ENCODE measurements at regions not wholly inside any gene's neighbourhood (a gene's known extent, or its start where the extent isn't known, plus 50 kb on each side); places are given as distances from the start of the nearest gene placed in this dataset.
A peak's percentile ranks its signal among the peaks of the same experiment; 100 is the strongest.

GRCh38 chr13:77480066-77480465 lies 55.4 kb upstream of the SCEL start:
- Mint-ChIP-seq H3K36me3 (ENCODE audit: low read depth) (no peaks in the 10 kb centered on the region), H3K9me3 (no peaks in the 10 kb centered on the region), H3K4me1 (peaks cover 12% of the 10 kb centered on the region), H3K27me3 (peaks cover 2% of the 10 kb centered on the region), H3K27ac (no peak overlapping the region), H3K4me3 (no peak overlapping the region)
- no peak for DNase-seq
- ChIA-PET POLR2A (no interaction called here), CTCF (interaction anchor here (1.2 kb wide), 1 partner anchor 281 kb away, joined by 3 read pairs; no protein-coding TSS in a partner anchor)

GRCh38 chr13:77479326-77479725 lies 56.2 kb upstream of the SCEL start:
- ChIA-PET POLR2A (interaction anchor here (0.6 kb wide), 1 partner anchor 143 kb away, joined by 6 read pairs; no protein-coding TSS in a partner anchor), CTCF (interaction anchor here (0.6 to 1.2 kb wide), 3 partner anchors 21 to 1057 kb away, joined by 3 to 4 read pairs (median 3); no protein-coding TSS in a partner anchor)
- Mint-ChIP-seq H3K9me3 (peaks cover 5% of the 10 kb centered on the region), H3K4me1 (peaks cover 12% of the 10 kb centered on the region), H3K36me3 (ENCODE audit: low read depth) (peaks cover 2% of the 10 kb centered on the region), H3K4me3 (no peak overlapping the region), H3K27me3 (peaks cover 2% of the 10 kb centered on the region), H3K27ac (no peak overlapping the region)
- DNase-seq = no peak

- Mint-ChIP-seq H3K9me3 (peaks cover 5% of the 10 kb centered on the region), H3K27ac (no peak overlapping the region), H3K4me1 (peaks cover 12% of the 10 kb centered on the region), H3K36me3 (ENCODE audit: low read depth) (peaks cover 2% of the 10 kb centered on the region), H3K27me3 (peaks cover 2% of the 10 kb centered on the region), H3K4me3 (peak overlapping the region; percentile 74)
- POLR2A ChIA-PET = no interaction called here
- DNase-seq = no peak
- CTCF ChIA-PET = interaction anchor here (0.7 to 1.5 kb wide), 8 partner anchors 10 to 1990 kb away, joined by 3 to 9 read pairs (median 3); partner anchors contain the start of gene MYCBP2
Measured at GRCh38 chr13:77477299-77477848, 58.1 kb upstream of the SCEL start.

- DNase-seq = no peak
- Mint-ChIP-seq H3K27me3 (peaks cover 2% of the 10 kb centered on the region), H3K27ac (no peak overlapping the region), H3K9me3 (peaks cover 5% of the 10 kb centered on the region), H3K4me3 (no peak overlapping the region), H3K4me1 (peaks cover 12% of the 10 kb centered on the region), H3K36me3 (ENCODE audit: low read depth) (peaks cover 2% of the 10 kb centered on the region)
- ChIA-PET POLR2A (no interaction called here), CTCF (interaction anchor here (0.7 kb wide), 1 partner anchor 9 kb away, joined by 3 read pairs; no protein-coding TSS in a partner anchor)
Measured at GRCh38 chr13:77476456-77476855, 59.0 kb upstream of the SCEL start.

GRCh38 chr13:77475345-77476084 lies 60.0 kb upstream of the SCEL start:
- no peak for DNase-seq
- Mint-ChIP-seq H3K4me3 (no peak overlapping the region), H3K9me3 (peaks cover 5% of the 10 kb centered on the region), H3K36me3 (ENCODE audit: low read depth) (peaks cover 2% of the 10 kb centered on the region), H3K4me1 (peaks cover 12% of the 10 kb centered on the region), H3K27me3 (peaks cover 2% of the 10 kb centered on the region), H3K27ac (no peak overlapping the region)
- CTCF ChIA-PET = interaction anchor here (0.7 kb wide), 1 partner anchor 9 kb away, joined by 3 read pairs; no protein-coding TSS in a partner anchor
- POLR2A ChIA-PET = no interaction called here

GRCh38 chr13:77470986-77471385 lies 64.5 kb upstream of the SCEL start:
- CTCF ChIA-PET = interaction anchor here (0.9 kb wide), 1 partner anchor 22 kb away, joined by 3 read pairs; no protein-coding TSS in a partner anchor
- Mint-ChIP-seq H3K4me1 (no peaks in the 10 kb centered on the region), H3K27me3 (peaks cover 5% of the 10 kb centered on the region), H3K4me3 (no peak overlapping the region), H3K27ac (no peak overlapping the region), H3K36me3 (ENCODE audit: low read depth) (peaks cover 2% of the 10 kb centered on the region), H3K9me3 (peaks cover 5% of the 10 kb centered on the region)
- POLR2A ChIA-PET = no interaction called here
- DNase-seq = no peak

- no peak overlapping the region for H3K4me3 Mint-ChIP-seq
- ChIA-PET CTCF (interaction anchor here (0.7 kb wide), 1 partner anchor 9 kb away, joined by 3 read pairs; no protein-coding TSS in a partner anchor), POLR2A (no interaction called here)
- H3K36me3 Mint-ChIP-seq (ENCODE audit: low read depth) = no peaks in the 10 kb centered on the region
- no peaks in the 10 kb centered on the region for H3K4me1 Mint-ChIP-seq
- H3K27me3 Mint-ChIP-seq = peaks cover 5% of the 10 kb centered on the region
- H3K9me3 Mint-ChIP-seq = no peaks in the 10 kb centered on the region
- no peak overlapping the region for H3K27ac Mint-ChIP-seq
- DNase-seq = no peak
Measured at GRCh38 chr13:77466753-77467422, 68.6 kb upstream of the SCEL start.

GRCh38 chr13:77465603-77466195 lies 69.8 kb upstream of the SCEL start:
- Mint-ChIP-seq H3K27ac (no peak overlapping the region), H3K9me3 (no peaks in the 10 kb centered on the region), H3K4me3 (no peak overlapping the region), H3K27me3 (peaks cover 5% of the 10 kb centered on the region), H3K36me3 (ENCODE audit: low read depth) (no peaks in the 10 kb centered on the region), H3K4me1 (no peaks in the 10 kb centered on the region)
- ChIA-PET CTCF (no interaction called here), POLR2A (no interaction called here)
- DNase-seq = no peak

GRCh38 chr13:77460195-77460594 lies 75.3 kb upstream of the SCEL start:
- Mint-ChIP-seq H3K36me3 (ENCODE audit: low read depth) (no peaks in the 10 kb centered on the region), H3K4me3 (no peak overlapping the region), H3K4me1 (no peaks in the 10 kb centered on the region), H3K27ac (no peak overlapping the region), H3K27me3 (peaks cover 4% of the 10 kb centered on the region), H3K9me3 (no peaks in the 10 kb centered on the region)
- ChIA-PET POLR2A (no interaction called here), CTCF (no interaction called here)
- no peak for DNase-seq

- Mint-ChIP-seq H3K36me3 (ENCODE audit: low read depth) (no peaks in the 10 kb centered on the region), H3K27ac (no peak overlapping the region), H3K4me3 (no peak overlapping the region), H3K4me1 (no peaks in the 10 kb centered on the region), H3K9me3 (no peaks in the 10 kb centered on the region), H3K27me3 (peaks cover 4% of the 10 kb centered on the region)
- no peak for DNase-seq
- ChIA-PET POLR2A (no interaction called here), CTCF (no interaction called here)
Measured at GRCh38 chr13:77459592-77459991, 75.9 kb upstream of the SCEL start.

GRCh38 chr13:77458736-77459135 lies 76.8 kb upstream of the SCEL start:
- H3K36me3 Mint-ChIP-seq (ENCODE audit: low read depth) = no peaks in the 10 kb centered on the region
- H3K27me3 Mint-ChIP-seq = peaks cover 7% of the 10 kb centered on the region
- ChIA-PET POLR2A (no interaction called here), CTCF (no interaction called here)
- H3K4me3 Mint-ChIP-seq = no peak overlapping the region
- no peak overlapping the region for H3K27ac Mint-ChIP-seq
- H3K4me1 Mint-ChIP-seq = no peaks in the 10 kb centered on the region
- DNase-seq = no peak
- no peaks in the 10 kb centered on the region for H3K9me3 Mint-ChIP-seq

GRCh38 chr13:77457966-77458365 lies 77.5 kb upstream of the SCEL start:
- Mint-ChIP-seq H3K27ac (no peak overlapping the region), H3K4me1 (no peaks in the 10 kb centered on the region), H3K36me3 (ENCODE audit: low read depth) (no peaks in the 10 kb centered on the region), H3K4me3 (no peak overlapping the region), H3K9me3 (no peaks in the 10 kb centered on the region), H3K27me3 (peaks cover 7% of the 10 kb centered on the region)
- DNase-seq = no peak
- ChIA-PET CTCF (no interaction called here), POLR2A (no interaction called here)

- Mint-ChIP-seq H3K36me3 (ENCODE audit: low read depth) (no peaks in the 10 kb centered on the region), H3K27ac (no peak overlapping the region), H3K27me3 (peaks cover 7% of the 10 kb centered on the region), H3K4me1 (no peaks in the 10 kb centered on the region), H3K9me3 (no peaks in the 10 kb centered on the region), H3K4me3 (no peak overlapping the region)
- no peak for DNase-seq
- POLR2A ChIA-PET = no interaction called here
- CTCF ChIA-PET = no interaction called here
Measured at GRCh38 chr13:77456271-77456670, 79.2 kb upstream of the SCEL start.
